H1 (cell line): ENCODE measurements at regions not wholly inside any gene's neighbourhood (a gene's known extent, or its start where the extent isn't known, plus 50 kb on each side); places are given as distances from the start of the nearest gene placed in this dataset.

ENCODE experiments used
- CBX8 ChIP-seq: fragments of 300-800, 300-1000 bp; sonication (generic); IDR thresholded peaks from 2 replicates; pipeline ENCODE4 v1.7.1; 2016; ENCODE audit warnings: low read depth, low read length, borderline replicate concordance
- CREB1 ChIP-seq: IDR thresholded peaks from 2 replicates; pipeline ENCODE4 v1.6.1; 2012; ENCODE audit warnings: inconsistent platforms
- JUN ChIP-seq: IDR thresholded peaks from 2 replicates; pipeline ENCODE4 v1.6.1; 2011; ENCODE audit warnings: low read depth, mild to moderate bottlenecking, improper control_type of control experiment, low read length

GRCh38 chr20:24208652-24209051 lies 220.1 kb upstream of the GGTLC1 start (continued):
- TF ChIP-seq JUN = no peak
- TF ChIP-seq CREB1 = no peak
- TF ChIP-seq CBX8 = no peak
